HG02981 (cell line): ENCODE measurements at regions not wholly inside any gene's neighbourhood (a gene's known extent, or its start where the extent isn't known, plus 50 kb on each side); places are given as distances from the start of the nearest gene placed in this dataset.

ENCODE experiments used
- ATAC-seq: cut with Tn5 transposase; IDR thresholded peaks from one replicate; pipeline ENCODE4 v1.9.1; 2021; ENCODE audit warnings: mild to moderate bottlenecking, moderate library complexity; ENCODE audit not compliant: unreplicated experiment

DNA sequence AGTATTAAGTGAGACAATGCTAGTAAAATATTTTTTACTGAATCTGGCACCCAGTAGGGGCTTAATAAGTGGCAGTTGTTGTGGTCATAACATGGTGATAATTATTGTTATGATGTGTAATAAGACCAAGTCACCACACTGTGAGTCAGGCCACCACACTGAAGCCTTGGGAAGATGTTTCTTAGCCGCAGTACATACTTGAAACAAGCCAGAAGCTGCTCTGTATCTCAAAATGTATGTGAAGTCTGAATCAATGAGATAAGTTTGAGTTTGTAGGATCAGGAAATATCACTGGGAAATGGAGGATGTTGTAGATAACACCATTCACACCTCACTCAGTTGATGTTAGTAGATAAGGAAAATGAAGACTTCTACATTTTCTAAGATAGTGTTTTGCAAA, 51.3 kb upstream of the PTPN3 start:
- ATAC-seq, result no peak

DNA sequence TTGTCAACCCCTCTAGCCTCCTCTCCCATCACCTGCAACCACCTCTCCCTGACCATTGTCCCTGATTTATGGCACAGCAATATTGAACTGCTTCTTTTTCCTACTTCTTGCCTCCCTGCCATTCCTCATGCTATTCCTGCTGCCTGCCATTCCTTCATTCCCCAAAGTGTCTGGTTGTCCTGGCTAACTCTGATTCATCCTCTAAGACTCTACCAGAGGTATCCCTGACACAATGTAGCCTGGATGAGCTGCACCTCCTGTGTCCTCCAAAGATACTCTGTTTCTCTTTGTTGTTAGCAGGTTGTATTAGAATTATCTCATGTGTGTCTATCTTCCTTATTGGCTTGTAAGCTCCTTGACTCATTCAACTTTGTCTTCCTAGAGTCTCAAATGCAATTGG, 53.5 kb upstream of the PTPN3 start:
- ATAC-seq, result no peak

DNA sequence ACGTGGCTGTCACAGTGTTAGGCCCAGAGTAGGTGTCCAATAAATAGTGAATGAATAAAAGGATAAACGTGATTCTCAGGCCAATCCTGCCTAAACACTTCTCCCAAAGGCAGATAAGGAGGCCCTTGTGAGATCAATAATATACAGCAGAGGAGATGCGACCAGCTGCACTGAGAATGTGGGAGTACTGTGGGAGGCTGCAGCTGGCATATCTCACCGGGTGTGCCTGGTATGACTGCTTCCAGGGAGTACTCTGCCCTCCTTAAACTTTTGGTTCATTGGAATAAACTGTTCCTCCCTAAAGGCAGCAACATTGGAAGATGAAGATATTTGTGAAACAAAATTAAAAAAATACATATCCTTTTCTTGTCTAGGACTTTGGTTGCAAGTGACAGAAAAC, 57.1 kb upstream of the PTPN3 start:
- ATAC-seq, result no peak

DNA sequence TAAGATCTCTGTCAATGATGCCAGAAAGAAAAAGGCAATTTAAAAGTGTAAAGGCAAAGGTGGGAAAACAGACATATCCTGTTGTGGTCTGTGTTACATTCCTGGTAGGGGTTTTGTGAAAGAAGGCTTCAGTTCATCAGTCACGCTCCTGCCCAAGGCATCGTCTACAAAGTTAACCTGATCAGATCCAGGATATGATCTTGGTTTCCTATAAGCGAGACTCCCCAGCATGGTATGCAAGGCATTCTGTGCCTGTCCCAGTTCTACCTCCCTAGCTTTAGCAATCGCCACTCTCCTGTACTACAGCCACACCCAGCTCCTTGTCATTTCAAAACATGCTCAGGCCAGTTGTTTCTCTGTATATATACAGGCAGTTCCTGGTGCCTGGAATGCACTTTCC, 58.0 kb upstream of the PTPN3 start:
- ATAC-seq, result no peak

DNA sequence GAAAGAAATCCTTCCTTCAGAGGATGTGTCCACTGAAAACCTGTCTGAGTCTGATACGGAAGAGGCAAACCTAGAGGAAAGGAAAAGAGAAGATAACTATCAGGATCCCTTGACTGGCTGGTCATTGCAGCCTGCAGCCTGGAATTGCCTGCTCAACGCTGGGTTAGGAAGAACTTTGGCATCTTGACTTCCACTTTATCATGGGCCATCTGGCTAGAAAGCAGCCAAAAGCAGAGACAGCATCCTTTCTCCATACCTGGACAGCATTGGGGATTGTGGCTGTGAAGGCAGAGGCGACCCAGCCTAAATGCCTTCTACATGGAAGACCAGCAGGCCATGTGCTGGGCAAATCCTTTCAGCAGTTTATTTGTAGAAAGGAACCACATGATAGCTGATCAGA, 58.7 kb upstream of the PTPN3 start:
- no peak for ATAC-seq

DNA sequence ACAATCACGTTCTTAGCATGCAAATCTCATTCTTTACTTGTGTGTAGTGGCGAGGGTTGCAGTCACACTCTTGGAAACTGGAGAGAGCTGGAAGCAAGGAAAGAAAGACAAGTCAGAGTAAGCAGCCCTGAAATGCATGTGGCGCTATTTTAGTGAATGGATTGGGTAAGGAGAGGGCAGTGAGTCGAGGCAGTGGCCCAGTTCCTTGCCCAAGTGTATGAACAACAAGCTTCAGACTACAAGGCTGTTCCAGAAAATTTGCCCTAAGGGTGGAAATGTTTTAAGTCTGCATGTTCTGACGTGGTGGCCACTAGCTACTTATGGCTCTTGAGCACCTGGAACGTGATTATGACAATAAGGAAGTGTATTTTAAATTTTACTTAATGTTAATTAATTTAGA, 59.4 kb upstream of the PTPN3 start:
- no peak for ATAC-seq

DNA sequence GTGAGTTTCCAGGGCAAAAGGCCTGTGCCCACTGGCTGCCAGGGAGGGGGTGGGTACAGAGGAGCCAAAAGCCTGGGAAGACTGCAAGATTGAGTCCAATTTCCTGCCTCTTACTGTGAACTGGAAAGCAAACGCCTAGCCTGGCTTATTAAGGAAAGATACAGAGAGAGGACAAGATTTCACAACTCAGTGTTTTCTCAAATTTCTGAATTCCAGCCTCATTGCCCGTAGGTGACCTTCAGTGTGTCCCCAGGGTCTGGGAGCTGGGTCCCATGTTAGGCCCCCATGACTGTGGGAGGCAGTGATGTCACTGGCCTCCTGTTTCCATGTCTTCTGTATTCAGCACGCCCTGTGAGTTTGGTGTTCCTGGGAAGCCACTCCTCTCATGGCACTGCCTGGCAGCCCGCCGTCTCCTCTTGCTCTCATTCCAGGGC, 60.6 kb upstream of the PTPN3 start:
- ATAC-seq, result no peak

DNA sequence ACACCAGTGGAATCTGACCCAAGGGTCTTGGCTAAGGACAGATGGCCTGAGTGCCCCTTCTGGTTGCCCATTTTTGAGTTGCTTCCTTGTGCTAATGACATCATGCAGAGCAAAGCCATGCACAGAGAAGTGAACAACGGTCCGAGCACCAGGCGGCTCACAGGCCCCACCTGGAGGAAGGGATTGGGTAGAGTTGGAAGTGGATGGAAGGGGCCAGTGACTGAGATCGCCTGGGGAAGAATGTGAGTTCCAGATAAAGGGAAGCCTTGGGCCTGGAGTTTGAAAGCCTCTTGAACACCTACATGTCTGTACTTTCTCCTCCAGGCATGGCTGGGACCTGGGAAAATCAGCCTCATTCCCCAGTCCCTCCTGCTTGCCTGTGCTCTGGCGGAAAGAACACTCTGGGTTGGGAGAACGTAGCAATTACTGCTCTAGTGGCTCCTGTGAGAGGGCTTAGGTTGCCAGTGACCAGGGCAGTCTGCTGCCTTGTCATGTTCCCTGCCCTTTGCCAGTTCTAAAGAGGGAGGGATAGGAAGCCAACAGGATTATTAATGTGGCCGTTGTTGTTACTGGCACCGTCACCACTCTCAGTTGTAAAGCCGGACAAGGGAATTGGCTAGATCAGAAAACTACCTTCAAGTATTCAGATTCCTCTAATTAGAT, 62.5 kb upstream of the PTPN3 start:
- ATAC-seq, result no peak

DNA sequence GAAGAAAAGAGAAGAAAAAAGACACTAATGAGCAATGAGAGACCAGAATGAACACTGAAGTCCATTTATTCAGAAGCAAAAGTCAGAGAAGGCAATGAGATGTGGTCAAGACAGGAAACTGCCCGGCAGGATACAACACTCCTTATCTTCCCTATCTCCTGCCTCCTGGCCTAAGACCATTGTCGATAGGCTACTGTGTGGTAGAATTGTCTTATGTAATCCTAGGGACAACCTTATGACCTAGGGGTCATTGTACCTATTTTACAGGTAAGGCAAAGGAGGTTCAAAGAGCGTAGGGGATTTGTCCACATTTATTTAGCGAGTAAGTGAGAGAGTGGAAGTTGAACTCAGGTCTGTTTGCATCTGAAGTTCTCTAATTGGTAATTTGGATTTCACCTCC, 63.0 kb upstream of the PTPN3 start:
- ATAC-seq, result no peak

DNA sequence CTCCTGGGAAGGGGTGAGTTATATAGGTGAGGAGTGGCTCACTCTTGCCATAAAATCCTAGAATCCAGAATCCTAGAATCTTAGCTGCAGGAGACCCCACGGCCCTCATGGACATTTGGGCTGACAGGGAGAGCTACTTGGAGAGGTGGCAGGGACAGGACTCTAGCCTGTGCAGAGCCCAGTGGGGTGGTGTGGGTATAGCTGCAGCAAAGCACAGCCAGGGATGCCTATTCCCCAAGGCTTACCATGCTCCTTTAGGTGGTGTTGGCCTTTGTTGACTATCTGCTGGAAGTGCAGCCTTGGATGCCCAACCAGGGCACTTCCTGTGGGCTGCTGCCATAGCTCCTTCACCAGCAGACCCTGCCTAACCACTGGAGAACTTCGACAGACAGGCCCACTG, 70.0 kb upstream of the PTPN3 start:
- ATAC-seq, result no peak

DNA sequence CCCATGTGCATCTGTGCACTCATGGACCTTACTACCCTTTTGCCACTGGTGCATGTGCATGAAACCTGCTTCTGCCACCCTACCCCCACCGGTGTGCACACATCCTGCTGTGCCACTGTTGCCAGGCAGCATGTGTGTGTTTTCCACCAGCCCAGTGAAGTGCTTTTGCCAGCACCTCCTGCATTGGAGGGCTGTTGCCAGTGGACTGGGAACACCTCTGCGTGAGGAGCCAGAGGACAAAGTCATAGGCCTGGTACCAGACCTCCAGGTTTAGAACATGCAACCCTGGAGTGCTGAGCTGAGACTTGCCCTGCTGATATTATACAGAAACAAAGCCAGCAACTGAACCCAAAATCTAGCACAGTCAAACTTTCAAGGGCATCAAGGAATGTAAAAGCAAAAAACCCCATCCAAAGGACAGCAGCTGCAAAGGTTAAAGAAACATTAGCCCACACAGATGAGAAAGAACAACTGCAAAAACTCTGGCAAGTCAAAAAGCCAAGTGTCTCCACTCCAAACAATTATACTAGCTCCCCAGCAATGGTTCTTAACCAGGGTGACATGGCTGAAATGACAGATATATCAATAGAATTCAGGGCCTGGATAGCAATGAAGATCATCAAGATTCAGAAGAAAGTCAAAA, 70.6 kb upstream of the PTPN3 start:
- no peak for ATAC-seq

DNA sequence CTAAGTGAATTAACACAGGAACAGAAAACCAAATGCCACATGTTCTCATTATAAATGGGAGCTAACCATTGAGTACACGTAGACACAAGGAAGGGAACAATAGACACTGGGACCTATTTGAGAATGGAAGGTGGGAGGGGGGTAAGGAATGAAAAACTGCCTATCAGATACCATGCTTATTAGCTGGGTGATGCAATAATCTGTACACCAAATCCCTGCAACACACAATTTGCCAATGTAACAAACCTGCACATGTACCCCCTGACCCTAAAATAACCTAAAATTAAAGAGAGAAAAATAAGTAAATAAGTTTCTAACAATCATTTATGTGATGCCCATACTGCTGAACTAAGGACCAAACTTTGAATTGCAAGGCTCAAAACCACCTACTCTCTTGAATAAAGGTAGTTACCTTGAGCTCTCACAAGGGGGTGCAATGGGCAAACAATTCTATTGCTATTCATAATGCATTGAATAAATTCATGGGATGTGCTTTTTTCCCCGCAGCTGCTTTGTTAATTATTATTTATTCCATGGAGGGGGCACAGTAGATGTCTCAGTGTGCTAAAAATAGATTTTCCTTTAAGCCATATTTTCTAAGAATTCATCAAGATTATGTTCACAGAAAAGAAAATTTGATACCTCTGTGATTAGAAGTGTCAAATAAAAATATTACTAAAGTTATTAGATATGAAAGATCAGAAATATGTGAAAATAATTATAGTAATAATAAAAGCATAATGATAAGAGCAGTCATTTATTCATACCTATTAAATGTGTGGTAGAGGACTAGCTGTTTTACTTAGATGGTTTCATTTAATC, 76.2 kb upstream of the PTPN3 start:
- ATAC-seq, result peak; percentile 79

DNA sequence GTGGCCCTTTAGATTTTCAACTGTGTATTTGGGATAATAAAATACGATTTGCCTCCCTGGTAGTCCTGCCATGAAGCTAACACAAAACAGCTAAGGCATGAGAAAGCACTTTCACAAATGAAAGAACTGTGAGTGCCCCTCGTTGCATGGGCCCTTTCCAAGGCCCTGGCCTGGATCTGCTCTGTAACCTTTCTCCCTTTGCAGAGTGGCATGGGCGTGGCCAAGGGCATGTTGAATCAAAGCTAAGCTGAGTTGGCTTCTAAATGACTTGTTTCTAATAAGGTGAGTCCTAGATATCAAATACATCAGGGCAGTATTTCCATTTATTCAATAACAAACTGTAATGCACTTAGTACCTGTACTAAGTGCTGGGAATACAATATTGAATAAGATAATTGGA, 78.7 kb upstream of the PTPN3 start:
- no peak for ATAC-seq

DNA sequence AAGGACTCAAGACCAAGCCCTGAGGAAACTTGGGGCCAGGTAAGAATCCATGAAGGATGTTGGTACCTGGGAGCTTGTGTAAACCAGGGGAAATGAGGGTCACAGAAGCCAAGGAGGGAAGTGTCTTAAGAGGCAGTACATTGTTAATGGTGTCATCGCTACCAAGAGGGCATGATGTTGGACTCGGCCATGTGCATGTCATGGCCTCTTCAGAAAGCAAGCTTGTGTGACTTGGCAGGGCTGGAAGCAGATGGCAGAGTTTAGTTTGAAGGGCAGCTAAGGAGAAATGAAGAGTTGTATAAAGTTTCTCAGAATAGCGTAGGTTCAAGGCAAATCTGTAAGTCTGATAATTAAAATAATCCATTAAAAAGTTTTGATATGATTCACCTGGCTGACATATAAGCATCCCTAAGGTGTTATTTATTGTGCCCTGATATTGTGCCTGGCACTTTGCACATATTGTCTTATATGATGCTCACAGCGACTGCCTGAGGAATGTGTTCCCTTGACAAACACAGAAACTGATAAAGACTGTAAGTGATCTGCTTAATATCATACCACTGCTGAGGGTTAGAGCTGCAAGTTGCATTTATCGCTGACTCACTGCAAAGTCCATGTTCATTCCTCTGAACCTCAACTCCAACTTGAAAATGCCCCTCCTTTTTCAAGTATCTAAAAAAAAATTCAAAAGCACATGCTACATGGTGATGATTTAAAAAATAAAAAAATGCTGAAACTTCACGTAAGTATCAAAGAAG, 81.3 kb upstream of the PTPN3 start:
- no peak for ATAC-seq

DNA sequence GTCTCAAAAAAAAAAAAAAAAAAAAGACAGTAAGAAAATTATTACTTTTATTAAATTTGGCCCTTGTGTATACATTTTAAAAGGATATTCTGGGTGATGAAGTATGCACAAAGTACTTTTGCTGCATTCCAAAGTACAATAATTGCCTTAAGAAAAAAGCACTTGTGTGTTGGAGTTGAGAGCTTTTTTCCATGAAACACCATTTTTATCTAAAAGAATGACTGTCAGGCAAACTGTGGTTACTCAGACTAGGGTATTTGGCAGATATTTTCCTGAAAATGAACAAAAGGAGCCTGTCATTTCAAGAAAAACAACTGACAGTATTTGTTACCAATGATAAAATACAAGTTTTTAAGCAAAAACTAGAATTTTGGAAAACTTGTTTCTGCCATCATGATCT, 84.3 kb upstream of the PTPN3 start:
- no peak for ATAC-seq

DNA sequence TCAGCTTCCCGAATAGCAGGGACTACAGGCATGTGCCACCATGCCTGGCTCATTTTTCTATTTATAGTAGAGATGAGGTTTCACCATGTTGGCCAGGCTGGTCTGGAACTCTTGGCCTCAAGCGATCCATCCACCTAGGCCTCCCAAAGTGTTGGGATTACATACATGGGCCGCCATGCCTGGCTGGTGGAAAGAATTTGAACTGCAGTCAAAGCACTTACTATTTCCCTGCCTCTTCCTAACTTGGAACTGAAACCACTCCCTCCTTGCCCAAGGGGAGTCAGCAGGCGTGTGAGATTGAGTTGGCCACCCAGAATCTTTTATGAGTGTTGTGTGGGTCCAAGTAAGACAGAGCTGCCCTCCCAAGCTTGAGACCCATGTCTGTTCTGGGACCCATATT, 86.1 kb upstream of the PTPN3 start:
- ATAC-seq, result no peak

DNA sequence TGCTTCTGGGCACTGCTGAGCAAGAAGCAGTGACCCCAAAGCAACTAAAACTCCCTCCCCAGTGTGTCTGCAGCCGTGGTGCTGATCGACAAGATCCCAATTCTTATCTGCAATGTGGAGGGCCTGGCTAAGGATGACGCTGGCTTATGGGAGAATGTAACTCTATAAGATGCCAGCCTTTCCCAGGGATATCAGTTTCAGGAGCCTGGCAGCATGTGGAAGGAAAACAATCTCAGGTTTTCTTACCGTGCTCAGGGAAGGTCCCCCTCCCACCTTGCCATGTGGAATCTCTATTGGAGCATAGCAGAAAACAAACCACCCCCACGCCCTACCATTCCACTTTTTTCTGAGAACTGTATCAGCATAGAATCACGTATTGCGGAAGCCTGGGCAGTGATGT, 87.7 kb upstream of the PTPN3 start:
- ATAC-seq, result no peak

DNA sequence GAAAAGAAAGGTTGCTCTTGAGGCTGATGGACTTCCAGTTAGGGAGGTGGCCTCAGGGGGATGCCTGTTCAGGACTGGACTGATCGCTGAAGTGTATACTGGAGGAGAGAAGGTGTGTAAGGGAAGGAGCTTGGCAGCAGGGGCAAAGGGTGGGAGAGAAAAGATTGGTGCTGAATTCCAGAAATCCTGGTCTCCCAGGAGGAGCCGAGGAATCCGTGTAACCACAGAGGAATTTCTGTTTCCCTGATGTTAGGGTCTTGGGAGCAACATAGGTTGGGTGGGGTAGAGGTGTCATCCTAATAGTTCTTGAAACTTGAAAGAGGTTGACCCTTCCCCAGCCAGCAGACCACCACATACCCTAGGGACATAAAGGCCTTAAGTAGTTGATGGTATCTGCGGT, 88.9 kb upstream of the PTPN3 start:
- ATAC-seq, result no peak

DNA sequence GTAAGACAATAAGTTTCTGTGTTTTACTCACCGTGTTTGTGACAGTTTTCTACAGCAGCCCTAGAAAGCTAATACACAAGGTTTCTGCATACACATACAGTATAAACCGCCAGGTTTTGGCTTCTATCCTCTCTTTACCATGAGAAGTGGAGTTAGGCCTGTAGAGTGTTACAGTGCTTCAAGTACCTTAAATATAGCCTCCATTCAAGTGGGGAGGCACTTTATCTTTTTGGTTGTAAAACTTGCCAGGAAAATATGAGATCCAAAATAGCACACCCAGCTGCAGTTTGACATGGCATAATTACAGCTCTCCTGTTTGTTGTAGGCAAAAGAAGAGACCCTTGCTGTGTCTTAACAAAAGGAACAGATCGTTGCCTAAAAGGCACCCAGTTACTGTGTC, 90.3 kb upstream of the PTPN3 start:
- ATAC-seq, result no peak

DNA sequence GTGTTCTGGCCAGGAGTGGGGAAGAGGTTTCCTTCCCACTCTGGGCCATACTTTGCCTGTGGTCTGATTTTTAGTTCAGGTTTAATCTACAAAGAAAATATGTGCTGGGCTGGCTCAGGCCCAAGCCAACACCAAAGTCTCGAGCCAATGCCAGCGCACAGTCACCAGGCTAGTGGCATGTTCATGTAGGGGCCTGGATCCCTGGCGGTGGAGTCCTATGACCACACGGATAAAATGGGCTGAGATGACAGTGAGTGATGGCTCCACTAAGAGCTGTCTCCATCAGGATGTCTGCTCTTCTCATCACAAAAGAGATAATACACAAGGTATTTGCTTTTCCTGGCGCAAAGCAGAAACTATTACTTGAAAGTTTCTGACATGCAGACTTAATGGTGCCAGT, 92.9 kb upstream of the PTPN3 start:
- ATAC-seq, result no peak

DNA sequence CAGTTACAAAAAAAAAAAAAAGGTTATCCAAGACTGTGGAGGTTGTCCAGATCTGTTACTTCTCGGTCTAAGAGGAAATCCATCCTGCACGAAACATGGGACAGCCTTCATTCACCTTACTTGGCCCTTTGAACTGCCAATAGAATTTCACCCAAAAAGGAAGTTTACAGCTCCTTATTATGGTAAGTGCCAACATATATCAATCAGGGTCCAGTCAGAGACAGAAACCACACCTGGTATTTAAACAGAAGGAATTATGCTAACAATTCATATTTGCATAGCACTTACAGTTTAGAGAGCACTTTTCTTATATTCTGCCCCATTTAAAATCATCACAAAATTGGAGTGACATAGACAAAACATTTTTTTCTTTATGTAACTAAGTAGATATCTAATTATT, 93.6 kb upstream of the PTPN3 start:
- no peak for ATAC-seq

DNA sequence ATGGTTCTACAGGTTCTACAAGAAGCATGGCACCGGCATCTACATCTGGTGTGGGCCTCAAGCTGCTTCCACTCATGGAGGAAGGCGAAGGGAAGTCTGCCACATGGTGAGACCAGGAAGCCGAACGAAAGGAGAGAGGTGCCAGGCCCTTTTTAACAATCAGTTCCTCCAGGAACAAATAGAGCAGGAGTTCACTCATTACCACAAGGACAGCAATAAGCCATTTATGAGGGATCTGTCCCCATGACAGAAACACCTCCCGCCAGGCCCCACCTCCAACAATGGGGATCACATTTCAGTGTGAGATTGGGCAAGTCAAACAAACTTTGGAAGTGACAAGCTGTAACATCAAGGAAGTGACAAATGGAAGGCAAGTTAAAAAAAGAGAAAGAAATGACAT, 95.5 kb upstream of the PTPN3 start:
- no peak for ATAC-seq
